ENCODE measurements at regions not wholly inside any gene's neighbourhood (a gene's known extent, or its start where the extent isn't known, plus 50 kb on each side); places are given as distances from the start of the nearest gene placed in this dataset.

GRCh38 chr20:50267041-50267865, 76.6 kb downstream of the CEBPB start:
- H3K27me3 ChIP-seq = no peaks in the 10 kb centered on the region
- FAIRE-seq (no peak), DNase-seq (peak; percentile 66 to 90 (median 76)), ATAC-seq (peak; percentile 73 to 84 (median 76))
- no peak overlapping the region for H3K4me3 ChIP-seq
- intact Hi-C loops (cut with DNase I) = no loop called here
- WGBS, 2 donors = 56 to 57% methylated on average over 21 of the region's 21 CpGs
- H3K36me3 ChIP-seq = no peaks in the 10 kb centered on the region
- H3K27ac ChIP-seq = peak overlapping the region; percentile 46 to 81 (median 66)
- peaks cover 0 to 6% (median 6%) of the 10 kb centered on the region in 3 donors for H3K4me1 ChIP-seq
- TF ChIP-seq CTCF (IDR thresholded peaks at IDR 0.05) = no peak
- no peaks in the 10 kb centered on the region for H3K9me3 ChIP-seq

GRCh38 chr20:50267866-50268219, 77.2 kb downstream of the CEBPB start:
- FAIRE-seq (no peak), ATAC-seq (no peak), DNase-seq (no peak)
- peaks cover 0 to 6% (median 6%) of the 10 kb centered on the region in 3 donors for H3K4me1 ChIP-seq
- no peaks in the 10 kb centered on the region for H3K9me3 ChIP-seq
- H3K27ac ChIP-seq = peak overlapping the region; percentile 46 to 81 (median 66)
- no peak for TF ChIP-seq CTCF (IDR thresholded peaks at IDR 0.05)
- no peaks in the 10 kb centered on the region for H3K27me3 ChIP-seq
- no peaks in the 10 kb centered on the region for H3K36me3 ChIP-seq
- WGBS, 2 donors = 62 to 70% methylated on average over 5 of the region's 5 CpGs
- H3K4me3 ChIP-seq = no peak overlapping the region
- intact Hi-C loops (cut with DNase I) = no loop called here

- WGBS, 2 donors = 80 to 81% methylated on average over 20 of the region's 20 CpGs
- no peak overlapping the region for H3K27ac ChIP-seq
- no peak for TF ChIP-seq CTCF (IDR thresholded peaks at IDR 0.05)
- intact Hi-C loops (cut with DNase I) = no loop called here
- H3K36me3 ChIP-seq = no peaks in the 10 kb centered on the region
- peaks cover 0 to 6% (median 6%) of the 10 kb centered on the region in 3 donors for H3K4me1 ChIP-seq
- FAIRE-seq = no peak
- ATAC-seq = no peak
- no peak for DNase-seq
- H3K9me3 ChIP-seq = no peaks in the 10 kb centered on the region
- H3K27me3 ChIP-seq = no peaks in the 10 kb centered on the region
- H3K4me3 ChIP-seq = no peak overlapping the region
Measured at GRCh38 chr20:50269091-50270033, 78.7 kb downstream of the CEBPB start.

- H3K9me3 ChIP-seq = no peaks in the 10 kb centered on the region
- H3K27me3 ChIP-seq = no peaks in the 10 kb centered on the region
- H3K27ac ChIP-seq = no peak overlapping the region
- H3K4me1 ChIP-seq = peaks cover 0 to 6% (median 6%) of the 10 kb centered on the region in 3 donors
- no peak for ATAC-seq
- no peaks in the 10 kb centered on the region for H3K36me3 ChIP-seq
- intact Hi-C loops (cut with DNase I) = no loop called here
- WGBS, 2 donors = 84 to 85% methylated on average over 8 of the region's 8 CpGs
- FAIRE-seq = no peak
- no peak overlapping the region for H3K4me3 ChIP-seq
- DNase-seq = no peak
- TF ChIP-seq CTCF (IDR thresholded peaks at IDR 0.05) = no peak
Measured at GRCh38 chr20:50270034-50270395, 79.4 kb downstream of the CEBPB start.

Data from pancreas (tissue), 10 donors.